Keratinocyte (primary cell): ENCODE measurements at regions not wholly inside any gene's neighbourhood (a gene's known extent, or its start where the extent isn't known, plus 50 kb on each side); places are given as distances from the start of the nearest gene placed in this dataset.

ENCODE experiments used
- DNase-seq: peaks from one replicate; pipeline ENCODE4 v3.0.0-alpha.2; 2011; ENCODE audit warnings: low read depth, missing footprints, low spot score
- FAIRE-seq: peaks from 2 replicates; lab custom pipeline; 2011; peaks lifted over from hg19 to GRCh38; lab: Jason Lieb, UNC
- H2AFZ ChIP-seq: 2 replicates; pipeline ENCODE4 v1.6.0; 2012; ENCODE audit warnings: low read length, control low read depth, inconsistent platforms; ENCODE audit not compliant: control insufficient read depth
- H3K27ac ChIP-seq: 2 replicates; pipeline ENCODE4 v1.5.1; 2011; ENCODE audit warnings: low read length; ENCODE audit not compliant: control insufficient read depth, insufficient read depth
- H3K27me3 ChIP-seq: 3 replicates; pipeline ENCODE4 v1.6.0; 2011; ENCODE audit warnings: low read length; ENCODE audit not compliant: control insufficient read depth, insufficient read depth; ENCODE audit errors: extremely low read depth
- H3K36me3 ChIP-seq, 2 experiments: 2 replicates in 1 of 2; 3 replicates in 1 of 2; pipeline ENCODE4 v1.5.1; 2011; ENCODE audit warnings: low read length in 2 of 2, mild to moderate bottlenecking in 1 of 2; ENCODE audit not compliant: control insufficient read depth in 2 of 2, insufficient read depth in 2 of 2; ENCODE audit errors: extremely low read depth in 1 of 2
- H3K4me1 ChIP-seq: 3 replicates; pipeline ENCODE4 v1.5.1; 2011; ENCODE audit warnings: low read length; ENCODE audit not compliant: control insufficient read depth, insufficient read depth; ENCODE audit errors: extremely low read depth
- H3K4me2 ChIP-seq: 3 replicates; pipeline ENCODE4 v1.6.0; 2011; ENCODE audit warnings: low read depth, low read length; ENCODE audit not compliant: control insufficient read depth, insufficient read depth; ENCODE audit errors: extremely low read depth
- H3K4me3 ChIP-seq, 3 experiments: fragments of 200-600 bp in 1 of 3; sonication (generic) in 1 of 3; 2 replicates in 2 of 3; 3 replicates in 1 of 3; pipeline ENCODE4 v1.5.1; 2011 to 2016; ENCODE audit warnings: low read length in 3 of 3, mild to moderate bottlenecking in 3 of 3, control low read depth in 2 of 3, inconsistent platforms in 1 of 3, low read depth in 1 of 3, mixed read lengths in 1 of 3, mixed run types in 1 of 3, moderate library complexity in 1 of 3; ENCODE audit not compliant: control insufficient read depth in 2 of 3, insufficient read depth in 2 of 3; ENCODE audit errors: extremely low read depth in 1 of 3
- H3K79me2 ChIP-seq: 2 replicates; pipeline ENCODE4 v1.6.0; 2012; ENCODE audit warnings: low read length; ENCODE audit not compliant: control insufficient read depth, insufficient read depth
- H3K9ac ChIP-seq: 3 replicates; pipeline ENCODE4 v1.6.0; 2011; ENCODE audit warnings: low read length; ENCODE audit not compliant: control insufficient read depth, insufficient read depth; ENCODE audit errors: extremely low read depth
- H3K9me1 ChIP-seq: 3 replicates; pipeline ENCODE4 v1.6.0; 2011; ENCODE audit warnings: low read length; ENCODE audit not compliant: control insufficient read depth, insufficient read depth; ENCODE audit errors: extremely low read depth
- H3K9me3 ChIP-seq: 2 replicates; pipeline ENCODE4 v1.5.1; 2012; ENCODE audit warnings: low read depth, low read length; ENCODE audit not compliant: control insufficient read depth
- H4K20me1 ChIP-seq: 3 replicates; pipeline ENCODE4 v1.6.0; 2011; ENCODE audit warnings: low read length; ENCODE audit not compliant: control insufficient read depth, insufficient read depth; ENCODE audit errors: extremely low read depth
- EZH2 ChIP-seq: IDR thresholded peaks from one replicate; pipeline ENCODE4 v1.6.1; 2012; ENCODE audit warnings: inconsistent platforms, mild to moderate bottlenecking, low read length, moderate library complexity
- dilution Hi-C: fragments of 300-500 bp; cut with MboI; formaldehyde crosslinking; loops from one replicate; pipeline ENCODE4 v1.7.0; 2020; ENCODE audit warnings: low sequenced_read_pairs; ENCODE audit not compliant: extremely low pct_ligation_motif_present
- TF ChIP-seq, protein P1 (sequence below), 3 experiments: IDR thresholded peaks in 1 of 3; conservative IDR thresholded peaks in 1 of 3; optimal IDR thresholded peaks in 1 of 3; 2 replicates in 2 of 3; 3 replicates in 1 of 3; pipeline versions ENCODE3 to v1.5.1; 2011; ENCODE audit warnings: low read length in 3 of 3, mild to moderate bottlenecking in 3 of 3, moderate library complexity in 2 of 3, control low read depth in 1 of 3, inconsistent platforms in 1 of 3; ENCODE audit not compliant: insufficient read depth in 2 of 3; ENCODE audit errors: extremely low read depth in 1 of 3

DNA sequence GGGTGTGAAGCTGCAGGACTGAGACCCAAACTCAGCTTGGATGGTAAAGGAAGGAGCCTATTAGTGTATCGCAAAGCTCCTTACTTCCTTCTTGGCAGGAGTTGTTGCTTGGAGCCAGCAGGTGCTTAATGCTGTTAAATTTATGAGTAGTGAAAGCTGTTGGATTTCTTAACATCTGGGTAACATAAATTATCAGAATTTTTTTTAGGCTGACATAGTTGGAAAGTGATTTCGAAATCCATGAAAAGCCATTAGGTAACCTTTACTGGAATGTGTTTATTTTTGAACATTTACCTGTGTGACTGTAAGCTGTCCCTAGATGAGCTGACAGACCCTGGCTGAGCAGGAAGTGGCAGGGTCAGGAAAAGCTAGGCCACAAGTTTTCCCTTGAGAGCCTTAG, 470.4 kb upstream of the SLC35B3 start:
- Histone ChIP-seq H3K9me1 (no peaks in the 10 kb centered on the region), H3K36me3 (no peaks in the 10 kb centered on the region), H3K27me3 (no peaks in the 10 kb centered on the region), H3K9me3 (no peaks in the 10 kb centered on the region), H3K4me3 (no peak overlapping the region), H4K20me1 (no peaks in the 10 kb centered on the region), H3K27ac (no peak overlapping the region), H3K4me1 (no peaks in the 10 kb centered on the region), H3K79me2 (no peaks in the 10 kb centered on the region), H3K4me2 (no peak overlapping the region), H2AFZ (no peak overlapping the region), H3K9ac (no peak overlapping the region)
- FAIRE-seq = no peak
- dilution Hi-C loops = no loop called here
- DNase-seq = no peak
- TF ChIP-seq EZH2 = no peak
- TF ChIP-seq, protein P1, sequence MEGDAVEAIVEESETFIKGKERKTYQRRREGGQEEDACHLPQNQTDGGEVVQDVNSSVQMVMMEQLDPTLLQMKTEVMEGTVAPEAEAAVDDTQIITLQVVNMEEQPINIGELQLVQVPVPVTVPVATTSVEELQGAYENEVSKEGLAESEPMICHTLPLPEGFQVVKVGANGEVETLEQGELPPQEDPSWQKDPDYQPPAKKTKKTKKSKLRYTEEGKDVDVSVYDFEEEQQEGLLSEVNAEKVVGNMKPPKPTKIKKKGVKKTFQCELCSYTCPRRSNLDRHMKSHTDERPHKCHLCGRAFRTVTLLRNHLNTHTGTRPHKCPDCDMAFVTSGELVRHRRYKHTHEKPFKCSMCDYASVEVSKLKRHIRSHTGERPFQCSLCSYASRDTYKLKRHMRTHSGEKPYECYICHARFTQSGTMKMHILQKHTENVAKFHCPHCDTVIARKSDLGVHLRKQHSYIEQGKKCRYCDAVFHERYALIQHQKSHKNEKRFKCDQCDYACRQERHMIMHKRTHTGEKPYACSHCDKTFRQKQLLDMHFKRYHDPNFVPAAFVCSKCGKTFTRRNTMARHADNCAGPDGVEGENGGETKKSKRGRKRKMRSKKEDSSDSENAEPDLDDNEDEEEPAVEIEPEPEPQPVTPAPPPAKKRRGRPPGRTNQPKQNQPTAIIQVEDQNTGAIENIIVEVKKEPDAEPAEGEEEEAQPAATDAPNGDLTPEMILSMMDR (optimal IDR thresholded peaks at IDR 0.05 in 1 of 3, IDR thresholded peaks at IDR 0.05 in 1 of 3, conservative IDR thresholded peaks at IDR 0.05 in 1 of 3; ENCODE audit: extremely low read depth in 1 of 3, insufficient read depth in 2 of 3, low read length in 3 of 3) = no peak

DNA sequence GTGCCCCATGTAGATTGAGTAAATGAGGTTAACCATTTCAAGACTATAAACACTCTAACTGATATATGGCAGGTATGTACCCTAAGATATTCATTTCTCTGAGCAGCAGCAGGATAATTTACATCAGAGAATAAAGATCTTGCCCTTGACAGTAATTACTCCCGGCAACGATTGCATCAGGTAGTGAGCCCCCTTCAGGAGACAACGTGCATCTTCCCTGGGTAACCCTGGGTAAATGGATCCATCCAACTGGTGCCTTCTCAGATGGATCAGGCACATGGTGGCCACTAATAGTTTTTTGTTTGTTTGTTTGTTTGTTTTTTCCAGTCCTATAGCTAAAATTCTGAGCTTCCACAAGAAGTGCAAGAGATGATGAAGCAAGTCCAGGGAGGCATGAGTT, 469.4 kb upstream of the SLC35B3 start:
- no peak for FAIRE-seq
- H3K9me3 ChIP-seq = no peaks in the 10 kb centered on the region
- no peaks in the 10 kb centered on the region for H3K79me2 ChIP-seq
- no peak for TF ChIP-seq EZH2
- TF ChIP-seq, protein P1 (optimal IDR thresholded peaks at IDR 0.05 in 1 of 3, IDR thresholded peaks at IDR 0.05 in 1 of 3, conservative IDR thresholded peaks at IDR 0.05 in 1 of 3; ENCODE audit: extremely low read depth in 1 of 3, insufficient read depth in 2 of 3, low read length in 3 of 3) = peak in 2 of 3 experiments; percentile 34 to 63
- no peak overlapping the region for H3K4me2 ChIP-seq
- H2AFZ ChIP-seq = no peak overlapping the region
- H3K27me3 ChIP-seq = no peaks in the 10 kb centered on the region
- H3K4me3 ChIP-seq = no peak overlapping the region
- no peak for DNase-seq
- no peak overlapping the region for H3K27ac ChIP-seq
- dilution Hi-C loops = no loop called here
- H3K4me1 ChIP-seq = no peaks in the 10 kb centered on the region
- H3K36me3 ChIP-seq = no peaks in the 10 kb centered on the region
- H4K20me1 ChIP-seq = no peaks in the 10 kb centered on the region
- no peaks in the 10 kb centered on the region for H3K9me1 ChIP-seq
- no peak overlapping the region for H3K9ac ChIP-seq
